Peyer's patch (tissue), 4 donors: ENCODE measurements at regions not wholly inside any gene's neighbourhood (a gene's known extent, or its start where the extent isn't known, plus 50 kb on each side); places are given as distances from the start of the nearest gene placed in this dataset.

Source experiments
- POLR2A ChIP-seq, 2 donors: fragments of 450-650 bp; IDR thresholded peaks; one replicate each; pipeline ENCODE4 v1.5.1; 2017; ENCODE audit warnings: antibody characterized with exemption in 2 of 2, mild to moderate bottlenecking in 2 of 2, moderate library complexity in 2 of 2
- TF ChIP-seq, protein P1 (sequence below), 6 experiments: fragments of 450-650 bp in 4 of 6; fragments of 200-600 bp in 2 of 6; sonication (generic) in 1 of 6; IDR thresholded peaks; one replicate each; pipeline ENCODE4 v1.5.1; 2017 to 2019; ENCODE audit warnings: antibody characterized with exemption in 6 of 6, mild to moderate bottlenecking in 3 of 6, moderate library complexity in 1 of 6

DNA sequence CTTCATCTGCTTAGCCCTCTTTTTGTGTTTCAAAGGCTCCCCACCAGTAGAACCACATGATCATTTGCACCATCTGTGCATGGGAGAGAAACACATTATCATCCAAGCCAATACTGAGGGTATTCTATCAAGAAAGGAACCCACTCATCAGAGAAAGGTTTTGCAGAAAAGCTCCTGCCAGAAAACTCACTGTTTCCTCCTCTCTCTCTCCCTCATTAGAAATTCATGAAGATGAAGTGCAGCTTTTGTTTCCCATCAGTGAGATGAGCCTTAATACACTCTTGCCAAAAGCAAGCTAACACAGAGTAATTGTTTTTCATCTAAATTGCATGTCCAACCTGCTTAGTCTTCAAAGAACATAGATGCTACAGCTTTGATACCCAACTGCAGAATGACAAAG is 142.4 kb upstream of the GRAMD2B start:
- TF ChIP-seq, protein P1, sequence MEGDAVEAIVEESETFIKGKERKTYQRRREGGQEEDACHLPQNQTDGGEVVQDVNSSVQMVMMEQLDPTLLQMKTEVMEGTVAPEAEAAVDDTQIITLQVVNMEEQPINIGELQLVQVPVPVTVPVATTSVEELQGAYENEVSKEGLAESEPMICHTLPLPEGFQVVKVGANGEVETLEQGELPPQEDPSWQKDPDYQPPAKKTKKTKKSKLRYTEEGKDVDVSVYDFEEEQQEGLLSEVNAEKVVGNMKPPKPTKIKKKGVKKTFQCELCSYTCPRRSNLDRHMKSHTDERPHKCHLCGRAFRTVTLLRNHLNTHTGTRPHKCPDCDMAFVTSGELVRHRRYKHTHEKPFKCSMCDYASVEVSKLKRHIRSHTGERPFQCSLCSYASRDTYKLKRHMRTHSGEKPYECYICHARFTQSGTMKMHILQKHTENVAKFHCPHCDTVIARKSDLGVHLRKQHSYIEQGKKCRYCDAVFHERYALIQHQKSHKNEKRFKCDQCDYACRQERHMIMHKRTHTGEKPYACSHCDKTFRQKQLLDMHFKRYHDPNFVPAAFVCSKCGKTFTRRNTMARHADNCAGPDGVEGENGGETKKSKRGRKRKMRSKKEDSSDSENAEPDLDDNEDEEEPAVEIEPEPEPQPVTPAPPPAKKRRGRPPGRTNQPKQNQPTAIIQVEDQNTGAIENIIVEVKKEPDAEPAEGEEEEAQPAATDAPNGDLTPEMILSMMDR (IDR thresholded peaks at IDR 0.05): no peak
- no peak for TF ChIP-seq POLR2A (IDR thresholded peaks at IDR 0.05)
